ENCODE measurements at regions not wholly inside any gene's neighbourhood (a gene's known extent, or its start where the extent isn't known, plus 50 kb on each side); places are given as distances from the start of the nearest gene placed in this dataset.

DNA sequence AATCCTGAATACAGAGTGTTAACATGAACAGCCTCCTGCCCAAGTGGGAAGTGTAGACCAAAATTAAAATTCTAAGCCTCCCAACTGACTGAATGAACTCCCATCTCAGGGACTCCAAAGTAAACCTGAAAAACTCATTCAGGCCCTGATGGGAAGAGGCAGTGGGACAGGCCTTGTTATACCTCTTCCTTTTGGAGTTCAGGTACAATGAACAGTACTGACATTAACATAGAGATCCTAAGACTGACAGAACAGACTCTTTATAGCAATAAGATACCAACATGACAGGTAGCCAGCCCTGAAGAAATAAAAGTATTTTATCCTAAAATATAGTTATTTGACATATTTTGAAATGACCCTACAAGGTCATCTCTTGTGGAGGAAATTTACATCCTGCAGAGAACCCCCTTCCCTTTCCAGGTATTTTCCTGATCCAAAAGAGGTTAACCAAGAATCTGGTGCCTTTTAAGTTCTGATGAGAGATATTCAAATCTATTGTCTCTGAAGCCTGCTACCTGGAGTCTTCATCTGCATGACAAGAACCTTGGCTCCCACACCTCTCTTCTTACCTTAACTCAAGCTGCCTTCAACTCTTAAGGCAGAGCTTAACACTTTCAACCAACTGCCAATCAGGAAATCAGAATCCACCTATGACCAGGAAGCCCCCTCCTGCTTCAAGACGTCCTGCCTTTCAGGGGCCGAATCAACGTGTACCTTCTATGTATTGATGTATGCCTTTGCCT lies 103.3 kb upstream of the PFKP start:
- DNase-seq, result no peak
- no peaks in the 10 kb centered on the region for H3K36me3 ChIP-seq (ENCODE audit: control insufficient read depth in 2 of 3, insufficient read depth in 3 of 3, low read length in 3 of 3)
- H3K9me3 ChIP-seq (ENCODE audit: control insufficient read depth in 2 of 3, insufficient read depth in 1 of 3, low read length in 3 of 3), result no peaks in the 10 kb centered on the region
- no peak overlapping the region for H3K9ac ChIP-seq (ENCODE audit: low read length in 3 of 3)
- FAIRE-seq, result no peak
- no peak overlapping the region for H3K27ac ChIP-seq (ENCODE audit: low read depth in 2 of 2, low read length in 2 of 2)
- no peak overlapping the region for H3K4me3 ChIP-seq (ENCODE audit: low read length in 3 of 3)
- H3K4me1 ChIP-seq (ENCODE audit: control insufficient read depth in 2 of 3, insufficient read depth in 2 of 3, low read depth in 1 of 3, low read length in 3 of 3), result no peaks in the 10 kb centered on the region
- H3K27me3 ChIP-seq (ENCODE audit: control insufficient read depth, insufficient read depth, low read length), result no peaks in the 10 kb centered on the region
- intact Hi-C loops (cut with DNase I), result no loop called here
- TF ChIP-seq, protein P1, sequence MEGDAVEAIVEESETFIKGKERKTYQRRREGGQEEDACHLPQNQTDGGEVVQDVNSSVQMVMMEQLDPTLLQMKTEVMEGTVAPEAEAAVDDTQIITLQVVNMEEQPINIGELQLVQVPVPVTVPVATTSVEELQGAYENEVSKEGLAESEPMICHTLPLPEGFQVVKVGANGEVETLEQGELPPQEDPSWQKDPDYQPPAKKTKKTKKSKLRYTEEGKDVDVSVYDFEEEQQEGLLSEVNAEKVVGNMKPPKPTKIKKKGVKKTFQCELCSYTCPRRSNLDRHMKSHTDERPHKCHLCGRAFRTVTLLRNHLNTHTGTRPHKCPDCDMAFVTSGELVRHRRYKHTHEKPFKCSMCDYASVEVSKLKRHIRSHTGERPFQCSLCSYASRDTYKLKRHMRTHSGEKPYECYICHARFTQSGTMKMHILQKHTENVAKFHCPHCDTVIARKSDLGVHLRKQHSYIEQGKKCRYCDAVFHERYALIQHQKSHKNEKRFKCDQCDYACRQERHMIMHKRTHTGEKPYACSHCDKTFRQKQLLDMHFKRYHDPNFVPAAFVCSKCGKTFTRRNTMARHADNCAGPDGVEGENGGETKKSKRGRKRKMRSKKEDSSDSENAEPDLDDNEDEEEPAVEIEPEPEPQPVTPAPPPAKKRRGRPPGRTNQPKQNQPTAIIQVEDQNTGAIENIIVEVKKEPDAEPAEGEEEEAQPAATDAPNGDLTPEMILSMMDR (IDR thresholded peaks at IDR 0.05; ENCODE audit: borderline replicate concordance, extremely low read depth, insufficient read depth), result no peak

- FAIRE-seq (no peak), DNase-seq (no peak)
- intact Hi-C loops (cut with DNase I), result no loop called here
- H3K36me3 ChIP-seq (ENCODE audit: control insufficient read depth in 2 of 3, insufficient read depth in 3 of 3, low read length in 3 of 3), result no peaks in the 10 kb centered on the region
- H3K9ac ChIP-seq (ENCODE audit: low read length in 3 of 3), result no peak overlapping the region
- H3K4me3 ChIP-seq (ENCODE audit: low read length in 3 of 3), result no peak overlapping the region
- no peaks in the 10 kb centered on the region for H3K9me3 ChIP-seq (ENCODE audit: control insufficient read depth in 2 of 3, insufficient read depth in 1 of 3, low read length in 3 of 3)
- TF ChIP-seq, protein P1 (IDR thresholded peaks at IDR 0.05; ENCODE audit: borderline replicate concordance, extremely low read depth, insufficient read depth), result no peak
- no peaks in the 10 kb centered on the region for H3K4me1 ChIP-seq (ENCODE audit: control insufficient read depth in 2 of 3, insufficient read depth in 2 of 3, low read depth in 1 of 3, low read length in 3 of 3)
- H3K27ac ChIP-seq (ENCODE audit: low read depth in 2 of 2, low read length in 2 of 2), result no peak overlapping the region
- no peaks in the 10 kb centered on the region for H3K27me3 ChIP-seq (ENCODE audit: control insufficient read depth, insufficient read depth, low read length)
Measured at GRCh38 chr10:2962194-2962593, 105.2 kb upstream of the PFKP start.

- no peak for DNase-seq
- H3K27ac ChIP-seq (ENCODE audit: low read depth in 2 of 2, low read length in 2 of 2), result no peak overlapping the region
- no peaks in the 10 kb centered on the region for H3K36me3 ChIP-seq (ENCODE audit: control insufficient read depth in 2 of 3, insufficient read depth in 3 of 3, low read length in 3 of 3)
- TF ChIP-seq, protein P1 (IDR thresholded peaks at IDR 0.05; ENCODE audit: borderline replicate concordance, extremely low read depth, insufficient read depth), result no peak
- no peak overlapping the region for H3K4me3 ChIP-seq (ENCODE audit: low read length in 3 of 3)
- H3K27me3 ChIP-seq (ENCODE audit: control insufficient read depth, insufficient read depth, low read length), result no peaks in the 10 kb centered on the region
- FAIRE-seq, result no peak
- H3K9me3 ChIP-seq (ENCODE audit: control insufficient read depth in 2 of 3, insufficient read depth in 1 of 3, low read length in 3 of 3), result no peaks in the 10 kb centered on the region
- intact Hi-C loops (cut with DNase I), result no loop called here
- H3K4me1 ChIP-seq (ENCODE audit: control insufficient read depth in 2 of 3, insufficient read depth in 2 of 3, low read depth in 1 of 3, low read length in 3 of 3), result no peaks in the 10 kb centered on the region
- H3K9ac ChIP-seq (ENCODE audit: low read length in 3 of 3), result no peak overlapping the region
Measured at GRCh38 chr10:2958659-2959058, 108.7 kb upstream of the PFKP start.

DNA sequence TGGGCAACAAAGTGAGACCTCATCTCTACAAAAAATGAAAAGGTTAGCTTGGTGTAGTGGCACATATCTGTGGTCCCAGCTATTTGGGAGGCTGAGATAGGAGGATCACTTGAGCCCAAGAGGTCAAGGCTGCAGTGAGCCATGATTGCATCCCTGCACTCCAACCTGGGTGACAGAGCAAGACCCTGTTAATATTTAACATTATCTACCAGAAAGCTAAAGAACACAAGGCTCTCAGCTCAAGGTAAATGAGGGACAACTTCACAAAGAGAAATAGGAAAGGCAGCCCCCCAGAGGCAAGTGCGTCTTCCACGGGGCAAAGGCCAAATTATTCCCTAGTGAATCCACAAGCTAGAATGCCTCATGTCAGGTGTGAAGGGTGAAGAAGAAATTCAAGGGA lies 109.6 kb upstream of the PFKP start:
- intact Hi-C loops (cut with DNase I), result no loop called here
- Histone ChIP-seq H3K36me3 (ENCODE audit: control insufficient read depth in 2 of 3, insufficient read depth in 3 of 3, low read length in 3 of 3) (no peaks in the 10 kb centered on the region), H3K4me3 (ENCODE audit: low read length in 3 of 3) (no peak overlapping the region), H3K9me3 (ENCODE audit: control insufficient read depth in 2 of 3, insufficient read depth in 1 of 3, low read length in 3 of 3) (no peaks in the 10 kb centered on the region), H3K4me1 (ENCODE audit: control insufficient read depth in 2 of 3, insufficient read depth in 2 of 3, low read depth in 1 of 3, low read length in 3 of 3) (no peaks in the 10 kb centered on the region), H3K27ac (ENCODE audit: low read depth in 2 of 2, low read length in 2 of 2) (no peak overlapping the region), H3K9ac (ENCODE audit: low read length in 3 of 3) (no peak overlapping the region), H3K27me3 (ENCODE audit: control insufficient read depth, insufficient read depth, low read length) (no peaks in the 10 kb centered on the region)
- DNase-seq (no peak), FAIRE-seq (no peak)
- TF ChIP-seq, protein P1 (IDR thresholded peaks at IDR 0.05; ENCODE audit: borderline replicate concordance, extremely low read depth, insufficient read depth), result no peak

Measured in kidney (tissue), 13 donors.